Heart left ventricle (tissue), 13 donors: ENCODE measurements at regions not wholly inside any gene's neighbourhood (a gene's known extent, or its start where the extent isn't known, plus 50 kb on each side); places are given as distances from the start of the nearest gene placed in this dataset.

Source experiments
- CTCF ChIP-seq, 12 donors: fragments of 200-600 bp; sonication (generic) in 4 of 12; IDR thresholded peaks; one replicate each; pipeline versions ENCODE4 v1.5.0 to v1.8.0; 2018 to 2022; ENCODE audit warnings: antibody characterized with exemption in 12 of 12, mild to moderate bottlenecking in 5 of 12
- POLR2A ChIP-seq, 2 donors: fragments of 450-650 bp; IDR thresholded peaks; one replicate each; pipeline ENCODE4 v1.6.1; 2017; ENCODE audit warnings: antibody characterized with exemption in 2 of 2, mild to moderate bottlenecking in 2 of 2, moderate library complexity in 2 of 2
- donor health status: ischemic (EF 13 %, LVEDD 7.1; RV severe dilation, severe dysfunction).
- donor health status: DM: no; HTN: yes; CAD: no.
- donor health status: DM: no; HTN: no; CAD: no.
- donor health status: ischemic (EF 25% LVEDD 6.9; RV normal size, moderate dysfunction).
- donor health status: ischemic (EF 25% LVEDD 5.7; RV mildly dilated, moderate dysfunction).
- donor health status: ischemic (EF 35%, LVEDD 5.7; RV mildly dilated, moderate dysfunction).
- donor health status: nonischemic (EF 11% LVEDD 7.7; RV severe dilation, severe dysfunction).
- donor health status: DM: yes; HTN: yes; CAD: no.
- donor health status: PGD.
- donor health status: ischemic (EF 29% LVEDD 5.4; RV normal size, mild dysfunction).
- donor health status: nonischemic (EF 23%, LVEDD 6.1; RV moderate dilation, normal function).

GRCh38 chr6:14290041-14290771 lies 172.6 kb downstream of the CD83 start:
- TF ChIP-seq CTCF (IDR thresholded peaks at IDR 0.05) (no peak), POLR2A (IDR thresholded peaks at IDR 0.05) (no peak)
